DND-41 (cell line): ENCODE measurements at regions not wholly inside any gene's neighbourhood (a gene's known extent, or its start where the extent isn't known, plus 50 kb on each side); places are given as distances from the start of the nearest gene placed in this dataset.

ENCODE experiments used
- EZH2 ChIP-seq: IDR thresholded peaks from 3 replicates; pipeline ENCODE4 v1.6.1; 2012; ENCODE audit warnings: borderline replicate concordance, low read depth, mild to moderate bottlenecking, moderate library complexity, low read length, inconsistent platforms; ENCODE audit not compliant: severe bottlenecking
- TF ChIP-seq, protein P1 (sequence below): IDR thresholded peaks from 2 replicates; pipeline ENCODE4 v1.5.1; 2012; ENCODE audit warnings: borderline replicate concordance, low read length, moderate library complexity, mild to moderate bottlenecking; ENCODE audit not compliant: poor library complexity, severe bottlenecking; ENCODE audit errors: extremely low read depth

DNA sequence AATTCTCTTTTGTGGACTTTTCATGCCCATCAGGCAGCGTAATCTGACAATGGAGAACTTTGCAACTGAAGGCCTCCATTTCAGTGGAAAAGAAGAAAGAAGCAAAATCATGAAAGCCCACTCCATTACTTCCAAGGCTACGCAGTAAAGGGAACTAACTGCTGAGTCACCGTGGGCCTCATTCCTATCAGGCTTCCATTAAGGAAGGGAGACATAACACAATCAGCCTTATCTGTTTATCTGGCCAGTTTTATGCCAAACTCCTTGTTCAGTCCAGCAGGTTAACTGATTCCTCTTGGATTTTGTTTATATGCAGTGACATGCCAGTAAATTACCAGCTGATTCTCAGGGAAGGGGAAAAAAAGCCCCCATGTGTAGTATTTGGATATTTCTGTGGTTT is 56.8 kb upstream of the KATNAL1 start:
- TF ChIP-seq, protein P1, sequence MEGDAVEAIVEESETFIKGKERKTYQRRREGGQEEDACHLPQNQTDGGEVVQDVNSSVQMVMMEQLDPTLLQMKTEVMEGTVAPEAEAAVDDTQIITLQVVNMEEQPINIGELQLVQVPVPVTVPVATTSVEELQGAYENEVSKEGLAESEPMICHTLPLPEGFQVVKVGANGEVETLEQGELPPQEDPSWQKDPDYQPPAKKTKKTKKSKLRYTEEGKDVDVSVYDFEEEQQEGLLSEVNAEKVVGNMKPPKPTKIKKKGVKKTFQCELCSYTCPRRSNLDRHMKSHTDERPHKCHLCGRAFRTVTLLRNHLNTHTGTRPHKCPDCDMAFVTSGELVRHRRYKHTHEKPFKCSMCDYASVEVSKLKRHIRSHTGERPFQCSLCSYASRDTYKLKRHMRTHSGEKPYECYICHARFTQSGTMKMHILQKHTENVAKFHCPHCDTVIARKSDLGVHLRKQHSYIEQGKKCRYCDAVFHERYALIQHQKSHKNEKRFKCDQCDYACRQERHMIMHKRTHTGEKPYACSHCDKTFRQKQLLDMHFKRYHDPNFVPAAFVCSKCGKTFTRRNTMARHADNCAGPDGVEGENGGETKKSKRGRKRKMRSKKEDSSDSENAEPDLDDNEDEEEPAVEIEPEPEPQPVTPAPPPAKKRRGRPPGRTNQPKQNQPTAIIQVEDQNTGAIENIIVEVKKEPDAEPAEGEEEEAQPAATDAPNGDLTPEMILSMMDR = no peak
- no peak for TF ChIP-seq EZH2
